HepG2 (cell line): ENCODE measurements at regions not wholly inside any gene's neighbourhood (a gene's known extent, or its start where the extent isn't known, plus 50 kb on each side); places are given as distances from the start of the nearest gene placed in this dataset.

ENCODE experiments used
- BRCA1 ChIP-seq: sonication (generic); formaldehyde crosslinking; IDR thresholded peaks from 2 replicates; pipeline ENCODE4 v1.4.0; 2020; ENCODE audit warnings: missing genetic modification reagents
- GATAD2A ChIP-seq: IDR thresholded peaks from 2 replicates; pipeline ENCODE4 v1.6.1; 2016
- KLF16 ChIP-seq, 2 experiments: sonication (generic) in 1 of 2; formaldehyde crosslinking in 1 of 2; IDR thresholded peaks; 2 replicates each; pipeline versions ENCODE4 v1.6.1 to v1.8.0; 2016 to 2023; ENCODE audit warnings: missing genetic modification reagents in 2 of 2, missing compliant biosample characterization in 1 of 2
- MIER3 ChIP-seq: IDR thresholded peaks from 2 replicates; pipeline ENCODE4 v1.6.1; 2016; ENCODE audit warnings: missing compliant biosample characterization, borderline replicate concordance
- NFE2 ChIP-seq: sonication (generic); formaldehyde crosslinking; IDR thresholded peaks from 2 replicates; pipeline ENCODE4 v1.4.0; 2020; ENCODE audit warnings: missing genetic modification reagents
- NR2F2 ChIP-seq: IDR thresholded peaks from 2 replicates; pipeline ENCODE4 v1.6.1; 2012; ENCODE audit warnings: low read depth, inconsistent platforms, borderline replicate concordance
- ONECUT2 ChIP-seq: sonication (generic); formaldehyde crosslinking; IDR thresholded peaks from 2 replicates; pipeline ENCODE4 v1.4.0; 2020; ENCODE audit warnings: missing genetic modification reagents
- PRMT3 ChIP-seq: sonication (generic); formaldehyde crosslinking; IDR thresholded peaks from 2 replicates; pipeline ENCODE4 v1.8.1; 2022; ENCODE audit warnings: low read depth, mild to moderate bottlenecking, moderate library complexity, missing genetic modification reagents, borderline replicate concordance
- RCOR2 ChIP-seq: IDR thresholded peaks from 2 replicates; pipeline ENCODE4 v1.6.1; 2016; ENCODE audit warnings: missing biosample characterization, missing genetic modification reagents
- SMAD9 ChIP-seq: sonication (generic); formaldehyde crosslinking; IDR thresholded peaks from 2 replicates; pipeline ENCODE4 v1.5.1; 2020; ENCODE audit warnings: mild to moderate bottlenecking, missing genetic modification reagents
- SSRP1 ChIP-seq: IDR thresholded peaks from 2 replicates; pipeline ENCODE4 v1.6.1; 2016; ENCODE audit warnings: control low read depth
- ZFAT ChIP-seq: sonication (generic); formaldehyde crosslinking; conservative IDR thresholded peaks from 2 replicates; pipeline ENCODE4 v1.8.1; 2023; ENCODE audit warnings: missing genetic modification reagents, inconsistent platforms
- ZFP37 ChIP-seq: sonication (generic); formaldehyde crosslinking; IDR thresholded peaks from 2 replicates; pipeline ENCODE4 v1.4.0; 2020; ENCODE audit warnings: missing genetic modification reagents, borderline replicate concordance
- ZNF225 ChIP-seq: sonication (generic); formaldehyde crosslinking; IDR thresholded peaks from 2 replicates; pipeline ENCODE4 v1.4.0; 2020; ENCODE audit warnings: mild to moderate bottlenecking, missing genetic modification reagents
- ZNF33A ChIP-seq: sonication (generic); formaldehyde crosslinking; IDR thresholded peaks from 2 replicates; pipeline ENCODE4 v1.5.1; 2020; ENCODE audit warnings: missing genetic modification reagents, mild to moderate bottlenecking, moderate library complexity, borderline replicate concordance
- ZNF501 ChIP-seq: sonication (generic); formaldehyde crosslinking; IDR thresholded peaks from 2 replicates; pipeline ENCODE4 v1.5.1; 2020; ENCODE audit warnings: mild to moderate bottlenecking, moderate library complexity, missing genetic modification reagents
- ZNF737 ChIP-seq: sonication (generic); formaldehyde crosslinking; IDR thresholded peaks from 2 replicates; pipeline ENCODE4 v1.5.0; 2020; ENCODE audit warnings: missing genetic modification reagents, mild to moderate bottlenecking, borderline replicate concordance
- ZNF792 ChIP-seq: IDR thresholded peaks from 2 replicates; pipeline ENCODE4 v1.6.1; 2016
- TF ChIP-seq, protein P1 (sequence below): sonication (generic); formaldehyde crosslinking; IDR thresholded peaks from 2 replicates; pipeline ENCODE4 v1.5.0; 2020; ENCODE audit warnings: mild to moderate bottlenecking, missing genetic modification reagents
- TF ChIP-seq, protein P2 (sequence below): sonication (generic); formaldehyde crosslinking; IDR thresholded peaks from 2 replicates; pipeline ENCODE4 v1.4.0; 2020; ENCODE audit warnings: missing genetic modification reagents, borderline replicate concordance
- TF ChIP-seq, protein P3 (sequence below): sonication (generic); formaldehyde crosslinking; IDR thresholded peaks from 2 replicates; pipeline ENCODE4 v1.4.0; 2020; ENCODE audit warnings: missing genetic modification reagents
- TF ChIP-seq, protein P4 (sequence below): sonication (generic); formaldehyde crosslinking; IDR thresholded peaks from 2 replicates; pipeline ENCODE4 v1.8.0; 2022; ENCODE audit warnings: mild to moderate bottlenecking, missing genetic modification reagents

DNA sequence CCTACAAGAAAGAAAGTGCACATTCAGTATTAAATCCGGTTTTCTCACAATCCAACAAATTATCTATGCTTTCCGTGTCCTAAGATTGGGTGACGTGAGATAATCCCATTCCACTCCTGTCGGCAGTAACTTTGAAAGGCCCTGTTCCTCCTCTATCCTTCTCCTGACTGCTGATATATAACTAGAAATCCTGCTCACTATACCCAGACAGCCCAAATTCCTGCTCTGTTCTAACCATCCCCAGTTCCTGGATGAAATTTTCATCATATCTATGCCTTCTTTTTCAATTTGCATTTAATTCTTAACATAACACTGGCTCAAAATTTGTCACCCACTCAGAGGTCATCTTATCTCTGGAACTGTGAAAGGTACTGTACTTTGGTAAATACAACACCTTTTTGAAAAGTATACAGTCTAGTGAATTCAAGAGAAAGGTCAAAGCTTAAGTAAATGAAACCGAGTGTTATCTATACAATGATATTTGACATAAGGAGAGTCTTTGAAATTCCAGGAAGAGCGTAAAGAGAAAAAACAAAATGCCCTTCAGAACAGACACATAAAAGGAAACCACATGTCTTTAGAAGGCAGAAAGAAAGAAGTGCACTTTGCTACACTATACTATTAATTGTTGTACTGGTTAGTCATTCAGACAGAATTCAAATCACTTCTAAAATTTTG lies 200.5 kb upstream of the NEGR1 start (continued):
- TF ChIP-seq, protein P1, sequence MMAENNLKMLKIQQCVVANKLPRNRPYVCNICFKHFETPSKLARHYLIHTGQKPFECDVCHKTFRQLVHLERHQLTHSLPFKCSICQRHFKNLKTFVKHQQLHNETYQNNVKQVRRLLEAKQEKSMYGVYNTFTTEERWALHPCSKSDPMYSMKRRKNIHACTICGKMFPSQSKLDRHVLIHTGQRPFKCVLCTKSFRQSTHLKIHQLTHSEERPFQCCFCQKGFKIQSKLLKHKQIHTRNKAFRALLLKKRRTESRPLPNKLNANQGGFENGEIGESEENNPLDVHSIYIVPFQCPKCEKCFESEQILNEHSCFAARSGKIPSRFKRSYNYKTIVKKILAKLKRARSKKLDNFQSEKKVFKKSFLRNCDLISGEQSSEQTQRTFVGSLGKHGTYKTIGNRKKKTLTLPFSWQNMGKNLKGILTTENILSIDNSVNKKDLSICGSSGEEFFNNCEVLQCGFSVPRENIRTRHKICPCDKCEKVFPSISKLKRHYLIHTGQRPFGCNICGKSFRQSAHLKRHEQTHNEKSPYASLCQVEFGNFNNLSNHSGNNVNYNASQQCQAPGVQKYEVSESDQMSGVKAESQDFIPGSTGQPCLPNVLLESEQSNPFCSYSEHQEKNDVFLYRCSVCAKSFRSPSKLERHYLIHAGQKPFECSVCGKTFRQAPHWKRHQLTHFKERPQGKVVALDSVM (CRISPR knock-in tag) = no peak
- TF ChIP-seq, protein P2, sequence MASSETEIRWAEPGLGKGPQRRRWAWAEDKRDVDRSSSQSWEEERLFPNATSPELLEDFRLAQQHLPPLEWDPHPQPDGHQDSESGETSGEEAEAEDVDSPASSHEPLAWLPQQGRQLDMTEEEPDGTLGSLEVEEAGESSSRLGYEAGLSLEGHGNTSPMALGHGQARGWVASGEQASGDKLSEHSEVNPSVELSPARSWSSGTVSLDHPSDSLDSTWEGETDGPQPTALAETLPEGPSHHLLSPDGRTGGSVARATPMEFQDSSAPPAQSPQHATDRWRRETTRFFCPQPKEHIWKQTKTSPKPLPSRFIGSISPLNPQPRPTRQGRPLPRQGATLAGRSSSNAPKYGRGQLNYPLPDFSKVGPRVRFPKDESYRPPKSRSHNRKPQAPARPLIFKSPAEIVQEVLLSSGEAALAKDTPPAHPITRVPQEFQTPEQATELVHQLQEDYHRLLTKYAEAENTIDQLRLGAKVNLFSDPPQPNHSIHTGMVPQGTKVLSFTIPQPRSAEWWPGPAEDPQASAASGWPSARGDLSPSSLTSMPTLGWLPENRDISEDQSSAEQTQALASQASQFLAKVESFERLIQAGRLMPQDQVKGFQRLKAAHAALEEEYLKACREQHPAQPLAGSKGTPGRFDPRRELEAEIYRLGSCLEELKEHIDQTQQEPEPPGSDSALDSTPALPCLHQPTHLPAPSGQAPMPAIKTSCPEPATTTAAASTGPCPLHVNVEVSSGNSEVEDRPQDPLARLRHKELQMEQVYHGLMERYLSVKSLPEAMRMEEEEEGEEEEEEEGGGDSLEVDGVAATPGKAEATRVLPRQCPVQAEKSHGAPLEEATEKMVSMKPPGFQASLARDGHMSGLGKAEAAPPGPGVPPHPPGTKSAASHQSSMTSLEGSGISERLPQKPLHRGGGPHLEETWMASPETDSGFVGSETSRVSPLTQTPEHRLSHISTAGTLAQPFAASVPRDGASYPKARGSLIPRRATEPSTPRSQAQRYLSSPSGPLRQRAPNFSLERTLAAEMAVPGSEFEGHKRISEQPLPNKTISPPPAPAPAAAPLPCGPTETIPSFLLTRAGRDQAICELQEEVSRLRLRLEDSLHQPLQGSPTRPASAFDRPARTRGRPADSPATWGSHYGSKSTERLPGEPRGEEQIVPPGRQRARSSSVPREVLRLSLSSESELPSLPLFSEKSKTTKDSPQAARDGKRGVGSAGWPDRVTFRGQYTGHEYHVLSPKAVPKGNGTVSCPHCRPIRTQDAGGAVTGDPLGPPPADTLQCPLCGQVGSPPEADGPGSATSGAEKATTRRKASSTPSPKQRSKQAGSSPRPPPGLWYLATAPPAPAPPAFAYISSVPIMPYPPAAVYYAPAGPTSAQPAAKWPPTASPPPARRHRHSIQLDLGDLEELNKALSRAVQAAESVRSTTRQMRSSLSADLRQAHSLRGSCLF (CRISPR knock-in tag) = no peak
- no peak for TF ChIP-seq ONECUT2 (CRISPR knock-in tag)
- no peak for TF ChIP-seq SMAD9 (CRISPR knock-in tag)
- TF ChIP-seq, protein P3, sequence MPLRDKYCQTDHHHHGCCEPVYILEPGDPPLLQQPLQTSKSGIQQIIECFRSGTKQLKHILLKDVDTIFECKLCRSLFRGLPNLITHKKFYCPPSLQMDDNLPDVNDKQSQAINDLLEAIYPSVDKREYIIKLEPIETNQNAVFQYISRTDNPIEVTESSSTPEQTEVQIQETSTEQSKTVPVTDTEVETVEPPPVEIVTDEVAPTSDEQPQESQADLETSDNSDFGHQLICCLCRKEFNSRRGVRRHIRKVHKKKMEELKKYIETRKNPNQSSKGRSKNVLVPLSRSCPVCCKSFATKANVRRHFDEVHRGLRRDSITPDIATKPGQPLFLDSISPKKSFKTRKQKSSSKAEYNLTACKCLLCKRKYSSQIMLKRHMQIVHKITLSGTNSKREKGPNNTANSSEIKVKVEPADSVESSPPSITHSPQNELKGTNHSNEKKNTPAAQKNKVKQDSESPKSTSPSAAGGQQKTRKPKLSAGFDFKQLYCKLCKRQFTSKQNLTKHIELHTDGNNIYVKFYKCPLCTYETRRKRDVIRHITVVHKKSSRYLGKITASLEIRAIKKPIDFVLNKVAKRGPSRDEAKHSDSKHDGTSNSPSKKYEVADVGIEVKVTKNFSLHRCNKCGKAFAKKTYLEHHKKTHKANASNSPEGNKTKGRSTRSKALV (CRISPR knock-in tag) = no peak; the same call in 1 of the 2 replicates
- TF ChIP-seq ZNF737 (CRISPR knock-in tag) = no peak
- peak; percentile 27; the same call in 1 of the 2 replicates for TF ChIP-seq MIER3
- TF ChIP-seq ZFAT = no peak
- TF ChIP-seq KLF16 (CRISPR knock-in tag; IDR thresholded peaks at IDR 0.05) = peak in 1 of 2 experiments; percentile 59; a peak in 1 of 4 replicates
- TF ChIP-seq NFE2 (CRISPR knock-in tag) = no peak
- no peak for TF ChIP-seq BRCA1 (CRISPR knock-in tag)
- peak; percentile 93 for TF ChIP-seq GATAD2A (CRISPR knock-in tag)
- no peak for TF ChIP-seq ZNF225 (CRISPR knock-in tag)
- TF ChIP-seq RCOR2 = peak; percentile 89
- TF ChIP-seq NR2F2 = peak; percentile 99
- TF ChIP-seq, protein P4, sequence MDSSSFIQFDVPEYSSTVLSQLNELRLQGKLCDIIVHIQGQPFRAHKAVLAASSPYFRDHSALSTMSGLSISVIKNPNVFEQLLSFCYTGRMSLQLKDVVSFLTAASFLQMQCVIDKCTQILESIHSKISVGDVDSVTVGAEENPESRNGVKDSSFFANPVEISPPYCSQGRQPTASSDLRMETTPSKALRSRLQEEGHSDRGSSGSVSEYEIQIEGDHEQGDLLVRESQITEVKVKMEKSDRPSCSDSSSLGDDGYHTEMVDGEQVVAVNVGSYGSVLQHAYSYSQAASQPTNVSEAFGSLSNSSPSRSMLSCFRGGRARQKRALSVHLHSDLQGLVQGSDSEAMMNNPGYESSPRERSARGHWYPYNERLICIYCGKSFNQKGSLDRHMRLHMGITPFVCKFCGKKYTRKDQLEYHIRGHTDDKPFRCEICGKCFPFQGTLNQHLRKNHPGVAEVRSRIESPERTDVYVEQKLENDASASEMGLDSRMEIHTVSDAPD (CRISPR knock-in tag) = peak; percentile 39; the same call in 1 of the 2 replicates
- TF ChIP-seq ZNF33A (CRISPR knock-in tag) = no peak
- no peak for TF ChIP-seq SSRP1 (CRISPR knock-in tag)
- no peak for TF ChIP-seq ZNF792
- TF ChIP-seq PRMT3 = no peak
- no peak for TF ChIP-seq ZFP37
- TF ChIP-seq ZNF501 (CRISPR knock-in tag) = no peak
